ENCODE measurements at regions not wholly inside any gene's neighbourhood (a gene's known extent, or its start where the extent isn't known, plus 50 kb on each side); places are given as distances from the start of the nearest gene placed in this dataset.

DNA sequence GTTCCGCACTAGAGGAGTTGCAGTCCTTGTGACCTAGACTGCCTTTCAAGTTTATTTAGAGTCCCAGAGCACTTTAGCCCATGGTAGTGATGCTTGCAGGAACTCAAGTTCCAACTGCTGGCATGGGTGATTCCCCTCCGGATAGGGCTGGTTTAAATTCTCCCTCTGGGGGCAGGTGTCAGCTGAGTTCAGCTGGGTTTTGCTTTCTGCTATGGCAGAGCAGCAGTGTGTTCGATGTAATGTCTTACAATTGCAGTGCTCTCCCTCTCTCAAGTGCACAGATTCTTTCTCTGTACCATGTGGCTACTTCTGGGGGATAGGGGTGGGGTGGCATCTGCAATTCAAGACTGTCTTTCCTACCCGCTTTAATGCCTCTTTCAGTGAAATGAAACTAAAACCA, 164.8 kb upstream of the ZIC3 start:
- TF ChIP-seq, protein P1, sequence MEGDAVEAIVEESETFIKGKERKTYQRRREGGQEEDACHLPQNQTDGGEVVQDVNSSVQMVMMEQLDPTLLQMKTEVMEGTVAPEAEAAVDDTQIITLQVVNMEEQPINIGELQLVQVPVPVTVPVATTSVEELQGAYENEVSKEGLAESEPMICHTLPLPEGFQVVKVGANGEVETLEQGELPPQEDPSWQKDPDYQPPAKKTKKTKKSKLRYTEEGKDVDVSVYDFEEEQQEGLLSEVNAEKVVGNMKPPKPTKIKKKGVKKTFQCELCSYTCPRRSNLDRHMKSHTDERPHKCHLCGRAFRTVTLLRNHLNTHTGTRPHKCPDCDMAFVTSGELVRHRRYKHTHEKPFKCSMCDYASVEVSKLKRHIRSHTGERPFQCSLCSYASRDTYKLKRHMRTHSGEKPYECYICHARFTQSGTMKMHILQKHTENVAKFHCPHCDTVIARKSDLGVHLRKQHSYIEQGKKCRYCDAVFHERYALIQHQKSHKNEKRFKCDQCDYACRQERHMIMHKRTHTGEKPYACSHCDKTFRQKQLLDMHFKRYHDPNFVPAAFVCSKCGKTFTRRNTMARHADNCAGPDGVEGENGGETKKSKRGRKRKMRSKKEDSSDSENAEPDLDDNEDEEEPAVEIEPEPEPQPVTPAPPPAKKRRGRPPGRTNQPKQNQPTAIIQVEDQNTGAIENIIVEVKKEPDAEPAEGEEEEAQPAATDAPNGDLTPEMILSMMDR (IDR thresholded peaks at IDR 0.05) = no peak
- Histone ChIP-seq H3K27ac (no peak overlapping the region), H3K4me3 (no peak overlapping the region)
- no peak for DNase-seq (ENCODE audit: low spot score)

DNA sequence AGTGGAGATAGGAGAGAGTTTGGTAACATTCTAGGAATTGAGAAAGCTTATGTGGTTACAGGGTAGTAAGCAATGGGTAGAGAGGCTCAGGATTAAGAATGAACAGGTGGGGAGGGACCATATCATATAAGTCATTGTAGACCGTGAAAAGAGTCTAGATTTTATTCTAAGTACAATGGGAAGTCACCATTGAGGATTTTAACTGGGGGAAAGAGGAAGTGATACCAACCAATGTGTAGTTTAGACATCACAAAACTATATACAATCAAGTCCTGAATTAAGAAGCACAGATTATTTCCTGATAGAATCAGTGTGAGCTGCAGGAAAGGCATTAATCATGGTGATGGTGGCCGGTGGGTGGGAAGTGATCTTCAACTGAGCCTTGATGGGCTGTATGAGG, 178.3 kb upstream of the ZIC3 start:
- no peak for DNase-seq (ENCODE audit: low spot score)
- H3K27ac ChIP-seq = no peak overlapping the region
- TF ChIP-seq, protein P1 (IDR thresholded peaks at IDR 0.05) = no peak
- no peak overlapping the region for H3K4me3 ChIP-seq

DNA sequence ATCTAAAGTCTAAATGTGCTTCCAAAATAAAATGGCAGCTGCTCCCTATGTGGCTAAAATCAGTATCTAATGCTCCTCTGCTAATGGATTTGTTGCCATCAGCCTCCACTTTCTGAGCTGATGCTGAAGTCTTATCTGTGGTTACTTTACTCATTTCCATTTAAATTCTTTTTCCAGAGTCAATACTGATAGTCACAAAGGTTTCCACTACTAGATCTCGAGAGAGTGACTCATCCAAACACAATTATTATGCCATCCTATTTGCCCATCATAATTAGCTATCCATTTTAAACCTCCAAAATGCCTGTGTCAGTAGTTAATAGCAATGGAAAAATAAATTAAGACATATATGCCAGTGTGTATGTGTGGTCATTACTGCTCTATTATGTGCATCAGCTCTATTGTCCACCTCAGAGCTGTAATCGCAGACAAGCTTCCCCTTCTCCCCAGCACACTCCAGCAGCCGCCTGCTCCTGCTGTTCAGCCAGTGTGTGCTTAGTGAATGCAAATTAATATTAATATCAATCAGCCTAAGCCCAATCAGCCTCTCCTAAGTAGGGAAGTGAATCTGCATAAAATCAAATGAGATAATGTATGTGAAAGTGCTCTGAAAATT, 199.8 kb upstream of the ZIC3 start:
- Histone ChIP-seq H3K4me3 (no peak overlapping the region), H3K27ac (no peak overlapping the region)
- DNase-seq (ENCODE audit: low spot score) = no peak
- TF ChIP-seq, protein P1 (IDR thresholded peaks at IDR 0.05) = no peak

DNA sequence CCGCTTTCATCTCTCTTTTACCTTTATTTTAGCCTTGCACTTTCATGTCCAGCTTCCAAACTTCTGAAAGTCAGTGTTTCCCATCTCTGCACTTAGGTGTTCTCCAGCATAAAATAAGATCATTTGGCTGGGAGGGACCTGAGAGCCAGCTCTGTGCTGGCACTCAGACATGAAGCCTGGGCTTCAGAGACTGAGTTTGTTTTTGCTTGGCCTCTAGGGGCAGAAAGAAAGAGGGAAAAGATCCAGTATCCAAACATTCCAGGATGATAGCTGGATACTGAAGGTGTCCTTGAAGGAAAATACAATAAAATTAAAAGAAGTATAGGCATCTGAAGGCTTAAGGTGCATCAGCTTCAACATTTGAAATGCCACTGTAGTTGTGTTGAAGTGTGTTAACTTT, 202.4 kb upstream of the ZIC3 start:
- Histone ChIP-seq H3K27ac (no peak overlapping the region), H3K4me3 (no peak overlapping the region)
- TF ChIP-seq, protein P1 (IDR thresholded peaks at IDR 0.05) = no peak
- no peak for DNase-seq (ENCODE audit: low spot score)

DNA sequence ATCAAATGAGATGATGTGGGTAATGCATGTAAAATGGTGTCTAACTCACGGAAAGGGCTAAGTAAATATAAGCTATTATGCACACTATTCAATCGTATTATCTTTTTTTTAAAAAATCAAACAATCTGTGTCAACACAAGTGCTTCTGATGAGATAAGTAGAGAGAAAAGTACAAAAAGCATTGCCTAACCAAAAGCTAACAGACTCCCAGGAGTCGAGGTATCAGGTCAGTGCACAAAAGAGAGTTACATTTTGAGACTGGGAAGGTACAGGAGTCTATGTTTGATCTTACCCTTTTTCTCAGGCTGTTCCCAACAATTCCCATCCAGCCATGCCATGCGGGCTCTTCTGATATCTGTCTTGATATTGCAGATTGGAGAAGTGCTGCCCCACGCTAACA, 203.3 kb upstream of the ZIC3 start:
- DNase-seq (ENCODE audit: low spot score) = no peak
- TF ChIP-seq, protein P1 (IDR thresholded peaks at IDR 0.05) = no peak
- Histone ChIP-seq H3K27ac (no peak overlapping the region), H3K4me3 (no peak overlapping the region)

DNA sequence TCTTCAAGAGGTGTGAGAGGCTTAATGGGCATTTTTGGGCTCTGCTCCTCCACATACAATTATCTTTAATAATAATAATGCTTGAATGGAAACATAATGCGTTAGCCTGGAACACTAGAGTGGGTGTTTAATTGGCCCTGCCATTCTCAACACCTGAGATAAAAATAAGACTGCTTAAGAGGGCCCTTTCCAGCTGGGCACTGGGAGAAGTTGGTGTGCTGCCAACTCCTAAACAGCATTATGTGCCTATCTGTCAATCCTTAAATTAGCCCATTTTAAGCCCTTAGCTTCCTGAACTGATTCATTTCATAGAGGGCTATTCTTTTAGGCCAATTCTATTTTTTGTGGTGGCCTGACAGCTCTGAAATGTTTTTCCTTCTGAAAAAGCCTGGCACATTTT, 211.1 kb upstream of the ZIC3 start:
- TF ChIP-seq, protein P1 (IDR thresholded peaks at IDR 0.05) = no peak
- no peak for DNase-seq (ENCODE audit: low spot score)
- H3K4me3 ChIP-seq = no peak overlapping the region
- H3K27ac ChIP-seq = no peak overlapping the region

DNA sequence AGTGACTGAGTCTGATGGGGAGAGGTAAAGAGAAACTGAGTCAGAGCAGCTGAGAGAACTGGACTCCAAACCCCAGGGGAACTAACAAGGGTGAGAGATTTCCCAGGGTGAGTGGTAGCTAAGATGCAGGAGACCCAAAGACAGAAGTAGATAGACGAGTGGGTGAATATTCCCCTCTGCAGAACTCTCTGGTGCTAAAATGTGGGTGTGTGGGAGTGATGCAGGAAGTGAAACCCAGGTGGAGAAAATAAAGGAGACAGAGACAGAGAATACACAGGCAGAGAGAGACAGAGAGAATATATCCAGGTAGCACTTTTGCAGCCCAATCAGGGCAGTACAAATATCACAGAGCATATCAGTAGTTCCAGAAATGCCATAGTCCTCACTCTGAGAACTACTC, 212.5 kb upstream of the ZIC3 start:
- TF ChIP-seq, protein P1 (IDR thresholded peaks at IDR 0.05) = no peak
- H3K27ac ChIP-seq = no peak overlapping the region
- DNase-seq (ENCODE audit: low spot score) = no peak
- H3K4me3 ChIP-seq = no peak overlapping the region
